NCI-H2107 (cell line): ENCODE measurements at regions not wholly inside any gene's neighbourhood (a gene's known extent, or its start where the extent isn't known, plus 50 kb on each side); places are given as distances from the start of the nearest gene placed in this dataset.
"Not testable (repeated sequence)": the region's sequence is repeated elsewhere in the genome, so short reads cannot be mapped to it uniquely, and the experiment has no call there.

Source experiments
- DNase-seq: peaks from one replicate; lab custom pipeline; 2025; lab: John Stamatoyannopoulos, UW

DNA sequence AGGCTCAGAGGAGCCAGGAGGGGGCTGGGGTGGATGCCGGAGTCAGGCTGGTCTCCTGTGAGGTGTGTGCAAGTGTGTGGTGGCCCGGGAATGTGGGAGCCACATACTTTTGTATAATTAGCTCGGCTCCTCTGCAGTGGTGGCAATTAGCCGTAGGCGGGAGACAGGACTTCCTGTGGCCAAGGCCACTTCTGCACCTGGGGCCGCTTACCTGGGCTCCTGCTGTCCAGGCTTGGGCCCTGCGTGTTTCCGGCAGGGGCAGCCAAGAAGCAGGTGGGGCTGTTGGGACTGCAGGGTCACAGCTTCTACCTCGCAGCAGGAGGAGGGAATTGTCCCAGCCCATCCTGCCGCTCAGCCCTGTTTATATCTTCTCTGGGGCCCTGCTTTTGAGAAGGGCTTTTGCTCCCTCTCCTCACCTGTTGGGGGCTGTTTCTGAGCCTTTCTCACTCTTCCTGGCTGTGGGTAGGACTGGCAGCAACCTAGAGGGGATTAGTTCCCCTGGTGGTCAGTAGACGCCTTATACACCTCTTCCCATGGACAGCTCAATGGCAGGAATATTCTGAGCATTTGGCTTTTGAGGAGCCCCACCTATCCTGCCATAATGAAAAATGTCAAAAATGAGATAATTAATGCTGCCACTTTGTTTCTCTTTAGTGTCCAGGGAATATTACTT, 145.4 kb upstream of the PITX1 start:
- DNase-seq: no peak

DNA sequence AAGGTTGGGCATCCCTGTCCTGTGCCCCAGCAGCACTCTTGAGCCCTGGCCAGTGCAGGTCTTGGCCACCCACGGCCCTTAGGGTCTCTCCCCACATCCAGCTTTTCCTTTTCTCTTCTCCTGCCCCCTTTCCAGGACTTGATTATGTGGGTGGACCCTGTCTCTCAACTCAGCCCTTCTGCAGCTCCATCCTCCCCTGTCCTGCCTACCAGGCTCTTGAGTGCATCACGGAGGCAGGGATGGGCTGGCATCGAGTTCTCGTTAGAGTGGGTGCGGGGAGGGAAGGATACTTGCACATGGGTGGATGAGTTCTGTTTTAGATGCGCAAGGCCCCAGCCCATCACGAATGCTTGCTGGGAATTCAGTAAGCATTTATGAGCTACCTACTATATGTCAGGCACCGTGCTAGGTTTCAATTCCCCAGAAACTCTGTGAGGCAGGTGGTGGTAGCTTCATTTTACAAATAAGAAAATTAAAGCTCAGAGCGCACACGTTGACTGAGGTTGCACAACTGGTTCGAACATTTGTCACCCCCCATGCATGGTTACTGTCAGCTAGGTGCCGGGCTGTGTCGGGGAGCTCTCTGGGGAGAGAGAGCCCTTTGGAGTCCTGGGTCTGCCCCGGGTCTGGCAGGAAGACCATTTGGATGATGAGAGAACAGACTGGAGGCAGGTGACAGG, 144.6 kb upstream of the PITX1 start:
- DNase-seq: no peak

DNA sequence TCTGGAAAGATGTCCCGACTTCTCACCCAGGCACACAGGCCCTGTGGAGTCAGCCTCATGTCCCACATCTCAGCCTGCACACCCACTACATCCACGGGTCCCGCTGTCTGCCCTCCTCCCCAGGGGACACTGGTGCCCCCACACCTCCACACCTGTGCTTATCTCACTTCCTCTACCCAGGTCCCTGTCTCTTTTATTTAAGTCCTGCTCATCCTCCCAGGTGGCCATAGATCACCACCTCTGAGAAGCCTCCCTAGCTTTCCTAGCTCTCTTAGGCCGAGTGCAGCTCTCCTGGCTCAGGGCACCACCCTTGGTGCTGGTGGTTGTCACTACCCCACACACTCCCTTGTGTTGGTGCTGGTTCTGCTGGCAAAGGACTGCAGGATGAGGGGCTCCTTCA, 143.6 kb upstream of the PITX1 start:
- no peak for DNase-seq

GRCh38 chr5:135176991-135177390, 143.0 kb upstream of the PITX1 start:
- DNase-seq: no peak

GRCh38 chr5:135174315-135175096, 140.5 kb upstream of the PITX1 start:
- DNase-seq: no peak

DNA sequence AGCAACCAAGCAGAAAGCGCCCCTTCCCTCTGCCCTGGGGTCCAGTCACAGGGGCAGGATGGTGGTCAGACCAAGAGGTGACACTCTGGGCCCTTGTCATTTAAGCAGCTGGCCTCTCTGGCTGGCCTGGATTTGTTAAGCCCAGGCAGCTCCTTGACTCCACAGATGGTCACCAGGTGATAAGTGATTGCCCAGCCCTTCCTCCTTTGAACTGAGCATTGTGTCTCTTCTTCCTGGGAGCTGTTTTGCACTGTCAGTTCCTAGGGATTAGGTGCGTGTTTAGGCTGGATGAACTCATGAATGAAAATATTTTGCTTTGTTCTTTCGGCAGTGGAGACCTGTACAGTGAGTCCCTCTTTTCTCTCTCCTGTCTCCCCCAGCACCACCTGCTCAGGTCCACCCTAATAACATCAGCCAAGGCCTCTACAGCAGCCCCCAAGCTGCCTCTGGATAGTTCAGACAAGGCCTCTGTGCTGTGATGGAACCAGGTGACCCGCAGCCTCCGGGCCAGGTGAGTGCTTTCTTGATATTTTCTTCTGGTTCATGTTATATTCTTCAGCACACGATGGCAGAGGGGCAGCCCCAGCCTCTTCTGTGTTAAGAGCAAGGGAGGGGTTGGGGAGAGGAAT, 139.7 kb upstream of the PITX1 start:
- no peak for DNase-seq

DNA sequence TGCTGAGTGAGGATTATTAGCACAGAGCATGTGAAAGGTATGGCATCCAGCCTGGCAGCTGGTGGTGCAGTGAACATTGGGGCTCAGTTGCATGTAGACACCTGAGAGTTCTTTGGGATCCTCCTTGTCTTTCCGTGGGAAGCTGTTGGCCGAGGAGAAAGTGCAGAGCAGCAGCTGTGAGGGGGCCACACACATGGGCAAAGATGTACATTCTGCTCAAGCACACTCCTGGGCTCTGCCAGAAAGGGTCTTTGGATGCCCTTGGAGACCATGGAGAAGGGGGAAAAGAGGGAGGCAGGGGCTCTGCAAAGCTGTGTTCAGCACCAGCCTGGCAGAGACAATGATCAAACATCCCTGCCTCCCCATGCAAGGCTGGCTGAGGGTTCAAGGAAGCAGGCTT, 138.7 kb upstream of the PITX1 start:
- no peak for DNase-seq

GRCh38 chr5:135171336-135171735, 137.3 kb upstream of the PITX1 start:
- no peak for DNase-seq

DNA sequence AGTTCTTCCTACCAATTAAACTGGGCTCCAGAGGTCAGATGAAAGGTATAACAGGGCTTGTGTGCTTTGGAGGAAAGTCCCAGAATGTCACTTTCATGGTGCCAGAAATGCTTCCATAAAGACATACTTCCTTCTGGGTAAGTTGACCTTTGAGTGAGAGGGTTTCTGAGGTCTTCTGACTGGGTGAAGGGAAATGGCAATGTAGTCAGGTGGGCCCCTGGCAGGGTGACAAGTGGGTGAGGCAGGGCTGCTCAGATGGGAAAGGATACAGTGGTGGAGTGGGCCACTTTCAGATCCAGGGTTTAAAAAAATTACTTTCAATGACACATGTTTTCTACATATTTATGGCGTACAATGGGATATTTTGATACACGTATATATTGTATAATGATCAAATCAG, 136.5 kb upstream of the PITX1 start:
- DNase-seq: no peak

DNA sequence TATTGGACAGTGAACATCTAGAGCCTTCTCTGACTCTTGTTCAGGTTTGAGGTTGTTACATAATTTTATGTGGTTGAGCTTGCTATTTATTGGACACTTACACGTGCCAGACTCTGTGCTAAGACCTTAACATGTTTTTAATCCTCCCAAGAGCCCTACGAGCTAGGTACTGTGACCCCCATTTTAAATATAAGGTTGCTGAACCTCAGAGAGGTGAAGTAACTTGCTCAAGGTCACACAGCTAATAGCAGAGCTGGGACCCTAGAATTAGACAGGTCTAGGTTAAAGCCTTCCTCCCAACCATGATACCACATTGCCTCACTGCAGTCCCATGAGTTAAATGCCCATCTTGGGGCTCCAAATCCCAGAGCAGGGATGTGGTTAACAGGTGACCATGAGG, 135.7 kb upstream of the PITX1 start:
- DNase-seq: no peak

- no peak for DNase-seq
Observed at GRCh38 chr5:135167634-135168033, 133.6 kb upstream of the PITX1 start.

- DNase-seq: not testable (repeated sequence)
Observed at GRCh38 chr5:135164873-135165614, 131.0 kb upstream of the PITX1 start.

GRCh38 chr5:135163964-135164363, 129.9 kb upstream of the PITX1 start:
- no peak for DNase-seq

GRCh38 chr5:135163391-135163790, 129.4 kb upstream of the PITX1 start:
- DNase-seq: no peak

DNA sequence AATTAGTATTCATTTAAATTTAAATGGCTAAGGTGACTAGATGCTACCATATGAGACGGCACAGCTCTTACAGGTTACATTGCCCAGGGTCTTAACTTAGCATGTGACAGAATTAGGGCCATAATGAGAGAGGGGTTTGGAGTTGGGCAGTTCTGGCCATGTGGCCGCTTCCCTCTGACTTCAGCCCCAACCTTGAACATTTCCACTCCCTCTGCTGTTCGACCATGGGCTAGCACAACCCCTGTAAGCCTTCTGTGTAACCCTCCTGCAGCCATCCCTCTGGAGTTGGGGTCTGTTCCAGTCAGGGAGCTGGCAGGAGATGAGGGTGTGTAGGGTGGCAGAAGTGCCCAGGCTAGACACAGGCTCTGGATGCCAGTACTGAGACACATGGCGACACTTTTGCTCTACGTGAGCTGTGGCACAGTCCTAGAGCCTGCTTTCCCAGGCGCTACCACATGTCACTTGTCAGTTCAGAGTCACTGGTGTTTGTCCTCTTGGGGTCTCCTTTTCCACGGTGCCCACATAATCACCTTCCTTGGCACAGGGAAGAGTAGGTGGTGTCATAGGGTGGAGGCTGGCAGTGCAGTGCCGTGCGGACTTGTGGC, 128.7 kb upstream of the PITX1 start:
- no peak for DNase-seq

DNA sequence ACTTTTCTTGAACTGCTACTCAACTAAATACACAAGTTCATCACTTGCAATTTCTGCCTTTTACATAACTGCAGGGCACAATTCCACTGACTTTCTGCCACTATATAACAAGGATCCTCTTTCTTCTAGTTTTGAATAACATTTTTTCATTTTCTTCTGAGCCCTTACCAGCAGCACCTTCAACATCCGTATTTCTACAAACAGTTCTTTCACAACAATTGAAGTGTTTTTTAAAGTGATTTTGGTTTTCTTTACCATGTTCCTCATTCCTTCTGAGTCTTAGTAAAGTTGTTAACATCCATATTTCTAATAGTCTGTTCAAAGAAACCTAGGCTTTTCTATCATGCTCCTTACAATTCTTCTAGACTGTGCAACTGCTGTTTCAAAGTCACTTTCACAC, 127.2 kb upstream of the PITX1 start:
- DNase-seq: no peak

- DNase-seq: no peak
Observed at GRCh38 chr5:135160036-135160675, 126.1 kb upstream of the PITX1 start.

DNA sequence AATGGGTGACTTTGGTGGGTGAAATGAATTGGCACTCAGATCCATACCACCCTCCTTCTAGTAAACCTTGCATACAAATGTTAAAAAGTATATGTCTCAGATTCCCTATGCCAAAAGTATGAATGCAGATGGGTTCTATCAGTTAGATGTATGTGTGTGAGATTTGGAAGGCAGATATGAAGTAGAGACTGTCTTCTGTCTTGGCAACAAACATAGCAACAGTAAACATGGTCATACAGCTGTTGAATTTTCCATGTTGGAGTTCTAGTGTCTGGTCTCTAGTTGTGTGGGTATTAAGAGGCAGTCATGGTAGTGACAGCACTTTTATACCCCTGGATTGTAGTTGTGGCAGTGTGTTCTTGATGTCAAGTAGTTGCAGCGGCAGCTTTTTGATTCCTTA, 125.6 kb upstream of the PITX1 start:
- DNase-seq: no peak

DNA sequence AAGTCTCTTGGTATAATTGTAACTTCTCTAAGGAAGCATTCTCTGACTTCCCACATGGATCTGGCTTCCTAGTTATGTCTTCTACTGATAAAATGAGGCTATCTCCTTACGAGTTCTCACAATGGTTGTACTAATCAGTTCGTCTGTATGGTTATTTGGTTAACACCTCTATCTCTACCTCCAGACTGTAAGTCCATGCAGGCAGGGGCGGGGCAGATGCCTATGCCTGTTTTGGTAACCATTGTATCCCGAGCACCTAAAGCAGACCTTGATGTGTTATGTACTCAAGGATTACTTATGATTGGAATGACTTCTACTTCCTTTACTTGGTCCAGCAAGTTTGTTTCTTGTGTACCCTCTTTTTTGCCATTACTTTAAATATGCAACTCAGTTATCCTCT, 125.0 kb upstream of the PITX1 start:
- DNase-seq: no peak

GRCh38 chr5:135158314-135158697, 124.3 kb upstream of the PITX1 start:
- no peak for DNase-seq
